SK-N-SH (cell line): ENCODE measurements at regions not wholly inside any gene's neighbourhood (a gene's known extent, or its start where the extent isn't known, plus 50 kb on each side); places are given as distances from the start of the nearest gene placed in this dataset.

Source experiments
- CTCF ChIA-PET: fragments of 300-600, 350-600 bp; formaldehyde crosslinking; extraction: SDS; loops from one replicate; lab custom pipeline; 2021; lab: Yijun Ruan, JAX
- POLR2A ChIA-PET: fragments of 350-600 bp; sonication (Branson Sonifier 250); formaldehyde crosslinking; extraction: SDS; loops from one replicate; lab custom pipeline; 2020; ENCODE audit warnings: antibody characterized with exemption, inconsistent platforms; lab: Yijun Ruan, JAX
- DNase-seq: peaks from one replicate; pipeline ENCODE4 v3.0.0; 2012
- H2AFZ ChIP-seq: fragments of 200-600 bp; sonication (generic); 2 replicates; pipeline ENCODE4 v1.8.1; 2016; ENCODE audit warnings: antibody characterized with exemption, mild to moderate bottlenecking, low read depth
- H3F3A ChIP-seq: fragments of 200-600 bp; sonication (generic); replicated peaks from 2 replicates; pipeline ENCODE3; 2016; ENCODE audit warnings: antibody characterized with exemption, mild to moderate bottlenecking; ENCODE audit not compliant: insufficient read depth
- H3K27ac ChIP-seq, 2 experiments: fragments of 200-500 bp in 1 of 2; fragments of 200-600 bp in 1 of 2; sonication (Bioruptor generic) in 1 of 2; sonication (generic), shearing (Covaris generic) in 1 of 2; 2 replicates each; pipeline versions ENCODE4 v1.5.1 to v1.6.1; 2014 to 2016; ENCODE audit warnings: low read depth in 2 of 2, inconsistent platforms in 1 of 2, low read length in 1 of 2, mild to moderate bottlenecking in 1 of 2, mixed read lengths in 1 of 2
- H3K27me3 ChIP-seq: fragments of 200-600 bp; sonication (generic), shearing (Covaris generic); 2 replicates; pipeline ENCODE4 v1.6.1; 2016; ENCODE audit warnings: mixed run types; ENCODE audit not compliant: insufficient read depth
- H3K36me3 ChIP-seq, 2 experiments: fragments of 200-500 bp in 1 of 2; fragments of 200-600 bp in 1 of 2; sonication (Bioruptor generic) in 1 of 2; sonication (generic) in 1 of 2; replicated peaks in 1 of 2; 2 replicates each; pipeline versions ENCODE3 to v1.5.1; 2014 to 2016; ENCODE audit warnings: low read length in 1 of 2, mild to moderate bottlenecking in 1 of 2; ENCODE audit not compliant: insufficient read depth in 2 of 2, control insufficient read depth in 1 of 2
- H3K4me1 ChIP-seq, 2 experiments: fragments of 200-500 bp in 1 of 2; fragments of 200-600 bp in 1 of 2; sonication (Bioruptor generic) in 1 of 2; sonication (generic), shearing (Covaris generic) in 1 of 2; 2 replicates each; pipeline versions ENCODE4 v1.5.1 to v1.6.1; 2014 to 2016; ENCODE audit warnings: low read depth in 1 of 2, low read length in 1 of 2, mixed run types in 1 of 2; ENCODE audit not compliant: insufficient read depth in 2 of 2, control insufficient read depth in 1 of 2
- H3K4me2 ChIP-seq: fragments of 200-600 bp; sonication (generic), shearing (Covaris generic); 2 replicates; pipeline ENCODE4 v1.6.1; 2017; ENCODE audit warnings: mixed run types
- H3K4me3 ChIP-seq, 2 experiments: fragments of 200-500 bp in 1 of 2; fragments of 200-600 bp in 1 of 2; sonication (Bioruptor generic) in 1 of 2; sonication (generic), shearing (Covaris generic) in 1 of 2; 2 replicates each; pipeline versions ENCODE4 v1.5.1 to v1.8.1; 2014 to 2016; ENCODE audit warnings: low read depth in 2 of 2, inconsistent platforms in 1 of 2, low read length in 1 of 2, mild to moderate bottlenecking in 1 of 2, mixed read lengths in 1 of 2, moderate library complexity in 1 of 2
- H3K79me2 ChIP-seq: fragments of 200-600 bp; sonication (generic); 2 replicates; pipeline ENCODE4 v1.8.1; 2017; ENCODE audit warnings: mild to moderate bottlenecking; ENCODE audit not compliant: insufficient read depth
- H3K9ac ChIP-seq: fragments of 200-600 bp; sonication (generic); 2 replicates; pipeline ENCODE4 v1.6.1; 2017; ENCODE audit warnings: mixed run types
- H3K9me2 ChIP-seq: fragments of 200-600 bp; sonication (generic); 2 replicates; pipeline ENCODE4 v1.6.1; 2017; ENCODE audit warnings: mixed run types
- H3K9me3 ChIP-seq: fragments of 200-600 bp; sonication (generic); 2 replicates; pipeline ENCODE4 v1.6.1; 2017; ENCODE audit warnings: mixed run types, mild to moderate bottlenecking, moderate library complexity
- H4K20me1 ChIP-seq: fragments of 200-600 bp; sonication (generic); 2 replicates; pipeline ENCODE4 v1.6.1; 2017; ENCODE audit warnings: mild to moderate bottlenecking, mixed run types; ENCODE audit not compliant: insufficient read depth
- CHD2 ChIP-seq: fragments of 150-350 bp; IDR thresholded peaks from 2 replicates; pipeline ENCODE4 v1.6.1; 2018; ENCODE audit warnings: low read length; ENCODE audit not compliant: partially characterized antibody
- ELF1 ChIP-seq: IDR thresholded peaks from 2 replicates; pipeline ENCODE4 v1.4.0; 2012
- EP300 ChIP-seq, 2 experiments: IDR thresholded peaks; 2 replicates each; pipeline versions ENCODE4 v1.4.0 to v1.6.1; 2012; ENCODE audit warnings: borderline replicate concordance in 1 of 2, low read depth in 1 of 2, low read length in 1 of 2
- FOXJ3 ChIP-seq: sonication (generic); formaldehyde crosslinking; IDR thresholded peaks from 2 replicates; pipeline ENCODE4 v1.5.1; 2020; ENCODE audit warnings: mild to moderate bottlenecking, missing genetic modification reagents
- FOXM1 ChIP-seq: IDR thresholded peaks from 2 replicates; pipeline ENCODE4 v1.4.0; 2012; ENCODE audit warnings: low read depth, mild to moderate bottlenecking
- GABPA ChIP-seq: IDR thresholded peaks from 2 replicates; pipeline ENCODE4 v1.4.0; 2012; ENCODE audit warnings: low read depth, mild to moderate bottlenecking
- JUND ChIP-seq: IDR thresholded peaks from 2 replicates; pipeline ENCODE4 v1.4.0; 2012
- NRF1 ChIP-seq: IDR thresholded peaks from 2 replicates; pipeline ENCODE4 v1.6.1; 2012; ENCODE audit warnings: low read depth, mild to moderate bottlenecking, low read length
- POLR2AphosphoS5 ChIP-seq: IDR thresholded peaks from 2 replicates; pipeline ENCODE4 v1.6.1; 2012; ENCODE audit warnings: low read depth, low read length
- RAD21 ChIP-seq: IDR thresholded peaks from 2 replicates; pipeline ENCODE4 v1.6.1; 2012; ENCODE audit warnings: mild to moderate bottlenecking, low read length
- RCOR1 ChIP-seq: fragments of 150-350 bp; IDR thresholded peaks from 2 replicates; pipeline ENCODE4 v1.6.1; 2017; ENCODE audit warnings: antibody characterized with exemption, low read length
- RFX5 ChIP-seq: IDR thresholded peaks from 2 replicates; pipeline ENCODE4 v1.6.1; 2012; ENCODE audit warnings: mild to moderate bottlenecking, improper control_type of control experiment, low read length
- RXRA ChIP-seq: IDR thresholded peaks from 2 replicates; pipeline ENCODE4 v1.4.0; 2012; ENCODE audit warnings: low read depth, mild to moderate bottlenecking, borderline replicate concordance
- SIN3A ChIP-seq: IDR thresholded peaks from 2 replicates; pipeline ENCODE4 v1.6.1; 2012; ENCODE audit warnings: low read depth, mild to moderate bottlenecking, low read length, moderate library complexity, borderline replicate concordance
- TAF1 ChIP-seq: IDR thresholded peaks from 2 replicates; pipeline ENCODE4 v1.6.1; 2012; ENCODE audit warnings: low read depth, mild to moderate bottlenecking, low read length, moderate library complexity, borderline replicate concordance
- TEAD4 ChIP-seq: IDR thresholded peaks from 2 replicates; pipeline ENCODE4 v1.4.0; 2012; ENCODE audit warnings: mild to moderate bottlenecking, borderline replicate concordance; ENCODE audit not compliant: insufficient read depth
- YY1 ChIP-seq: IDR thresholded peaks from 2 replicates; pipeline ENCODE4 v1.4.0; 2012; ENCODE audit warnings: low read depth, mild to moderate bottlenecking
- WGBS: methylation state at CpG from one replicate; pipeline ENCODE4 v1.1.6; 2017; ENCODE audit warnings: low lambda C conversion rate; 5-methylcytosine and 5-hydroxymethylcytosine counted together
- TF ChIP-seq, protein P1 (sequence below): IDR thresholded peaks from 2 replicates; pipeline ENCODE4 v1.4.0; 2012; ENCODE audit warnings: low read depth, borderline replicate concordance
- TF ChIP-seq, protein P2 (sequence below): IDR thresholded peaks from 2 replicates; pipeline ENCODE4 v1.4.0; 2012; ENCODE audit warnings: low read depth, borderline replicate concordance
- TF ChIP-seq, protein P3 (sequence below): fragments of 150-350 bp; IDR thresholded peaks from 2 replicates; pipeline ENCODE4 v1.6.1; 2017; ENCODE audit warnings: antibody characterized with exemption, low read length, low read depth, borderline replicate concordance

DNA sequence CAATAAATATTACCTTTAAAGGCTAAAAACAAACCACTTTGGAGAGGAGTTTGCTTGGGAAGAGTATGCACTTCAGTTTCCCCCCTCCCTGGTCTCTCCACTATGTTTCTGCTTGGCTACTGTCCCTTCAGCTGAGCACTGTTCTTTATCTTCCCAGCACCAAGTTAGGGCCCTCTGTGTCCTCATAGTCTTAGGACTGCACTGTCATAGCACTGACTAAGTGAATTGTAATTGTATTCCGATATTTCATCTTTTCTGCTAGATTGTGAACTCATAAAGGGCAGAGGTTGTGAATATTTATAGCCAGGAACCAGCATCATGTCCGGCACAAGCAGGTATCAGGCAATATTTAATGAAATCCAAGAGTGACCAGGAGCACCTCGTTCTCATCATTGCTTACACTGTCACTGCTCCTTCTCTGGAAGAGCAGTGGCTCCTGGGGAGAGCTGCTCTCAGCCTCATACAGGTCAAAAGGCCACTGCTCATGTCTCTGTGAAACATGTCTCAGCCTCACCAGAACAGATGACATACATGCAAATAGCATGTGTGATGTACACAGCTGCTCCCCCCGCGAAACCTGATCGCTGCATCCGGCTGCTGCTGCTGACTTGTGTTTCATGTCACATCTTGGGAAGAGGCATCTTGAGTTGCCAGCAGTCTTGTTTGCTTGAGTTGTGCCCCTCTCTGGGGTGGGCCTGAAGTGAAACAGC is 279.7 kb upstream of the MSX2 start (continued):
- TF ChIP-seq POLR2AphosphoS5 (no peak), GABPA (no peak), YY1 (no peak), TAF1 (no peak), CHD2 (no peak)

DNA sequence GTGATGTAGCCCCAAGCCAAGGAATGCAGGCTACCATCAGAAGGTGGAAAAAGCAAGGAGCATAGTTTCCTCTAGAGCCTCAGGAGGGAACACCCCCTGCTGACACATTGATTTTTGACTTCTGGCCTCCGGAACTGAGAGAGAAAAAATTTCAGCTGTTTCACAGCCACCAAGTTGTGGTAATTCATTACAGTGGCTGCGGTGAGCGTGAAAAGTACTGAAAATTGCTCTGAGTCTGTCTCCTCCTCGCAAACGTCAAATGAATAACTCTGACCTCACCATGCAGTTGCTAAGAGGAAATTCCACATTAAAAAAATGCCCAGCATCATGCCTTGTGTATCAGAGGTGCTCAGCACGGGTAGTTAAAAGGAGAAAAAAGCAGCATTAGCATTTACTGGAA is 277.9 kb upstream of the MSX2 start:
- Histone ChIP-seq H2AFZ (no peak overlapping the region), H3K36me3 (no peaks in the 10 kb centered on the region), H3K4me1 (no peaks in the 10 kb centered on the region), H3K4me2 (no peak overlapping the region), H4K20me1 (no peaks in the 10 kb centered on the region), H3K27me3 (no peaks in the 10 kb centered on the region), H3K9ac (no peak overlapping the region), H3K9me3 (no peaks in the 10 kb centered on the region), H3K9me2 (no peaks in the 10 kb centered on the region), H3K4me3 (no peak overlapping the region), H3K27ac (no peak overlapping the region), H3F3A (no peaks in the 10 kb centered on the region), H3K79me2 (no peaks in the 10 kb centered on the region)
- no peak for TF ChIP-seq RXRA
- TF ChIP-seq, protein P1, sequence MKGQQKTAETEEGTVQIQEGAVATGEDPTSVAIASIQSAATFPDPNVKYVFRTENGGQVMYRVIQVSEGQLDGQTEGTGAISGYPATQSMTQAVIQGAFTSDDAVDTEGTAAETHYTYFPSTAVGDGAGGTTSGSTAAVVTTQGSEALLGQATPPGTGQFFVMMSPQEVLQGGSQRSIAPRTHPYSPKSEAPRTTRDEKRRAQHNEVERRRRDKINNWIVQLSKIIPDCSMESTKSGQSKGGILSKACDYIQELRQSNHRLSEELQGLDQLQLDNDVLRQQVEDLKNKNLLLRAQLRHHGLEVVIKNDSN: no peak
- TF ChIP-seq RAD21: no peak
- TF ChIP-seq JUND: no peak
- no peak for TF ChIP-seq ELF1
- TF ChIP-seq, protein P2, sequence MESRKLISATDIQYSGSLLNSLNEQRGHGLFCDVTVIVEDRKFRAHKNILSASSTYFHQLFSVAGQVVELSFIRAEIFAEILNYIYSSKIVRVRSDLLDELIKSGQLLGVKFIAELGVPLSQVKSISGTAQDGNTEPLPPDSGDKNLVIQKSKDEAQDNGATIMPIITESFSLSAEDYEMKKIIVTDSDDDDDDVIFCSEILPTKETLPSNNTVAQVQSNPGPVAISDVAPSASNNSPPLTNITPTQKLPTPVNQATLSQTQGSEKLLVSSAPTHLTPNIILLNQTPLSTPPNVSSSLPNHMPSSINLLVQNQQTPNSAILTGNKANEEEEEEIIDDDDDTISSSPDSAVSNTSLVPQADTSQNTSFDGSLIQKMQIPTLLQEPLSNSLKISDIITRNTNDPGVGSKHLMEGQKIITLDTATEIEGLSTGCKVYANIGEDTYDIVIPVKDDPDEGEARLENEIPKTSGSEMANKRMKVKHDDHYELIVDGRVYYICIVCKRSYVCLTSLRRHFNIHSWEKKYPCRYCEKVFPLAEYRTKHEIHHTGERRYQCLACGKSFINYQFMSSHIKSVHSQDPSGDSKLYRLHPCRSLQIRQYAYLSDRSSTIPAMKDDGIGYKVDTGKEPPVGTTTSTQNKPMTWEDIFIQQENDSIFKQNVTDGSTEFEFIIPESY: no peak
- TF ChIP-seq YY1: no peak
- no peak for TF ChIP-seq TEAD4
- no peak for TF ChIP-seq FOXM1
- CTCF ChIA-PET: no interaction called here
- no peak for DNase-seq
- POLR2A ChIA-PET: no interaction called here
- 28% methylated on average over 6 of the region's 6 CpGs for WGBS

DNA sequence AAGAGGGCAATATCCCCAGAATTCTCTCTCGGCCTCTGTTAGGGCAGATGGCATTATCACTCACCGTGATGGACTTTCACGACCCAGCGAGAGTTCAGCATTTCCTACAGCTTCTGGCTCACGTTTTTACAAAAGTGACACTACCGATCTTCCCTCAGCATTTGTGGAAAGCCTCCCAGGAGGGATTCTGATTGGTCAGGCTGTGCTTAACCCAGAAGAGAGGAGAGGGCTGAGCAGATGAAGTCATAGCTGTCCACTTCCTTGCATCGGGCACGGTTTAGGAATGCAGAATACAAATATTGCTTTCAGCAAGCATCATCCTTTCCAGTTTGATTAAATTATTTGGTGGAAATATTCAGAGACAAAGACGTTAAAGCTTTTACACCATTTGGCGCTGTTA is 277.4 kb upstream of the MSX2 start:
- H3K9me3 ChIP-seq: no peaks in the 10 kb centered on the region
- H4K20me1 ChIP-seq: no peaks in the 10 kb centered on the region
- ChIA-PET POLR2A (no interaction called here), CTCF (no interaction called here)
- 41% methylated on average over 9 of the region's 10 CpGs for WGBS
- H2AFZ ChIP-seq: no peak overlapping the region
- H3K27ac ChIP-seq: no peak overlapping the region
- H3K4me2 ChIP-seq: no peak overlapping the region
- no peak overlapping the region for H3K4me3 ChIP-seq
- H3K79me2 ChIP-seq: no peaks in the 10 kb centered on the region
- H3K36me3 ChIP-seq: no peaks in the 10 kb centered on the region
- H3K9me2 ChIP-seq: no peaks in the 10 kb centered on the region
- no peak overlapping the region for H3K9ac ChIP-seq
- no peak for DNase-seq
- no peaks in the 10 kb centered on the region for H3K27me3 ChIP-seq
- no peaks in the 10 kb centered on the region for H3K4me1 ChIP-seq
- H3F3A ChIP-seq: no peaks in the 10 kb centered on the region
- no peak for TF ChIP-seq RXRA
- no peak for TF ChIP-seq FOXJ3 (CRISPR knock-in tag)
- TF ChIP-seq EP300 (IDR thresholded peaks at IDR 0.05; ENCODE audit: borderline replicate concordance in 1 of 2, low read depth in 1 of 2, low read length in 1 of 2): no peak
- TF ChIP-seq, protein P2: no peak
- TF ChIP-seq TEAD4: no peak
- no peak for TF ChIP-seq NRF1
- TF ChIP-seq POLR2AphosphoS5: no peak
- TF ChIP-seq, protein P3, sequence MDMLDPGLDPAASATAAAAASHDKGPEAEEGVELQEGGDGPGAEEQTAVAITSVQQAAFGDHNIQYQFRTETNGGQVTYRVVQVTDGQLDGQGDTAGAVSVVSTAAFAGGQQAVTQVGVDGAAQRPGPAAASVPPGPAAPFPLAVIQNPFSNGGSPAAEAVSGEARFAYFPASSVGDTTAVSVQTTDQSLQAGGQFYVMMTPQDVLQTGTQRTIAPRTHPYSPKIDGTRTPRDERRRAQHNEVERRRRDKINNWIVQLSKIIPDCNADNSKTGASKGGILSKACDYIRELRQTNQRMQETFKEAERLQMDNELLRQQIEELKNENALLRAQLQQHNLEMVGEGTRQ: no peak
- TF ChIP-seq RCOR1: no peak
- TF ChIP-seq ELF1: no peak
- no peak for TF ChIP-seq SIN3A
- TF ChIP-seq GABPA: no peak
- TF ChIP-seq RFX5: no peak
